ENCODE measurements at regions not wholly inside any gene's neighbourhood (a gene's known extent, or its start where the extent isn't known, plus 50 kb on each side); places are given as distances from the start of the nearest gene placed in this dataset.

- DNase-seq (no peak), ATAC-seq (no peak)
- Histone ChIP-seq H3K27me3 (no peaks in the 10 kb centered on the region), H3K4me1 (no peaks in the 10 kb centered on the region), H3K36me3 (no peaks in the 10 kb centered on the region), H3K27ac (no peak overlapping the region), H3K4me3 (no peak overlapping the region), H3K9me3 (no peaks in the 10 kb centered on the region)
- intact Hi-C loops (cut with DNase I): no loop called here
- TF ChIP-seq CTCF (IDR thresholded peaks at IDR 0.05): no peak
Observed at GRCh38 chr3:107150675-107151074, 226.6 kb upstream of the CCDC54 start.

GRCh38 chr3:107153981-107154380, 223.3 kb upstream of the CCDC54 start:
- intact Hi-C loops (cut with DNase I): no loop called here
- no peaks in the 10 kb centered on the region for H3K36me3 ChIP-seq
- H3K27me3 ChIP-seq: no peaks in the 10 kb centered on the region
- no peak for TF ChIP-seq CTCF (IDR thresholded peaks at IDR 0.05)
- no peak overlapping the region for H3K27ac ChIP-seq
- DNase-seq (no peak), ATAC-seq (no peak)
- no peaks in the 10 kb centered on the region for H3K9me3 ChIP-seq
- no peak overlapping the region for H3K4me3 ChIP-seq
- H3K4me1 ChIP-seq: no peaks in the 10 kb centered on the region

- no peak overlapping the region for H3K27ac ChIP-seq
- no peaks in the 10 kb centered on the region for H3K9me3 ChIP-seq
- DNase-seq (no peak), ATAC-seq (no peak)
- no peak for TF ChIP-seq CTCF (IDR thresholded peaks at IDR 0.05)
- H3K27me3 ChIP-seq: no peaks in the 10 kb centered on the region
- H3K4me3 ChIP-seq: no peak overlapping the region
- intact Hi-C loops (cut with DNase I): no loop called here
- H3K36me3 ChIP-seq: no peaks in the 10 kb centered on the region
- H3K4me1 ChIP-seq: no peaks in the 10 kb centered on the region
Observed at GRCh38 chr3:107172411-107172810, 204.8 kb upstream of the CCDC54 start.

- Histone ChIP-seq H3K9me3 (no peaks in the 10 kb centered on the region), H3K27ac (no peak overlapping the region), H3K4me1 (no peaks in the 10 kb centered on the region), H3K4me3 (no peak overlapping the region), H3K36me3 (no peaks in the 10 kb centered on the region), H3K27me3 (no peaks in the 10 kb centered on the region)
- intact Hi-C loops (cut with DNase I): no loop called here
- ATAC-seq: no peak
- no peak for TF ChIP-seq CTCF (IDR thresholded peaks at IDR 0.05)
- DNase-seq: no peak
Observed at GRCh38 chr3:107184375-107184774, 192.9 kb upstream of the CCDC54 start.

GRCh38 chr3:107188262-107188661, 189.0 kb upstream of the CCDC54 start:
- Histone ChIP-seq H3K27me3 (no peaks in the 10 kb centered on the region), H3K9me3 (no peaks in the 10 kb centered on the region), H3K36me3 (no peaks in the 10 kb centered on the region), H3K4me3 (no peak overlapping the region), H3K27ac (no peak overlapping the region), H3K4me1 (no peaks in the 10 kb centered on the region)
- no peak for TF ChIP-seq CTCF (IDR thresholded peaks at IDR 0.05)
- no peak for DNase-seq
- no peak for ATAC-seq
- intact Hi-C loops (cut with DNase I): no loop called here

- intact Hi-C loops (cut with DNase I): no loop called here
- DNase-seq (no peak), ATAC-seq (peak; percentile 29)
- no peaks in the 10 kb centered on the region for H3K36me3 ChIP-seq
- no peak for TF ChIP-seq CTCF (IDR thresholded peaks at IDR 0.05)
- H3K4me3 ChIP-seq: no peak overlapping the region
- no peak overlapping the region for H3K27ac ChIP-seq
- no peaks in the 10 kb centered on the region for H3K27me3 ChIP-seq
- no peaks in the 10 kb centered on the region for H3K4me1 ChIP-seq
- no peaks in the 10 kb centered on the region for H3K9me3 ChIP-seq
Observed at GRCh38 chr3:107189158-107189791, 188.0 kb upstream of the CCDC54 start.
